Hematopoietic multipotent progenitor cell (in vitro differentiated cells): ENCODE measurements at regions not wholly inside any gene's neighbourhood (a gene's known extent, or its start where the extent isn't known, plus 50 kb on each side); places are given as distances from the start of the nearest gene placed in this dataset.

ENCODE experiments used
- DNase-seq, 3 donors: peaks; one replicate each; pipeline ENCODE4 v3.0.0-alpha.2; 2011 to 2015; ENCODE audit warnings: low read depth in 2 of 3, low spot score in 2 of 3

GRCh38 chr14:82419933-82420332 is 886.3 kb upstream of the SEL1L start:
- no peak for DNase-seq

- no peak for DNase-seq
Measured at GRCh38 chr14:82420871-82421270, 887.2 kb upstream of the SEL1L start.

- DNase-seq, result no peak
Measured at GRCh38 chr14:82421286-82421685, 887.6 kb upstream of the SEL1L start.

- no peak for DNase-seq
Measured at GRCh38 chr14:82422230-82422629, 888.6 kb upstream of the SEL1L start.

GRCh38 chr14:82425261-82425660 is 891.6 kb upstream of the SEL1L start:
- DNase-seq, result no peak

GRCh38 chr14:82431031-82431430 is 897.4 kb upstream of the SEL1L start:
- DNase-seq, result no peak

GRCh38 chr14:82432301-82433105 is 898.9 kb upstream of the SEL1L start:
- no peak for DNase-seq

- no peak for DNase-seq
Measured at GRCh38 chr14:82438436-82438835, 904.8 kb upstream of the SEL1L start.

- DNase-seq, result no peak
Measured at GRCh38 chr14:82441270-82441669, 907.6 kb upstream of the SEL1L start.

- no peak for DNase-seq
Measured at GRCh38 chr14:82445810-82446570, 912.3 kb upstream of the SEL1L start.

GRCh38 chr14:82447586-82447985 is 913.9 kb upstream of the SEL1L start:
- no peak for DNase-seq

GRCh38 chr14:82449926-82450468 is 916.3 kb upstream of the SEL1L start:
- DNase-seq, result no peak

- DNase-seq, result no peak
Measured at GRCh38 chr14:82451675-82452074, 918.0 kb upstream of the SEL1L start.

GRCh38 chr14:82482345-82482744 is 948.7 kb upstream of the SEL1L start:
- no peak for DNase-seq

GRCh38 chr14:82488473-82488872 is 954.8 kb upstream of the SEL1L start:
- DNase-seq, result no peak

GRCh38 chr14:82490397-82490796 is 956.7 kb upstream of the SEL1L start:
- no peak for DNase-seq

- DNase-seq, result no peak
Measured at GRCh38 chr14:82492157-82492556, 958.5 kb upstream of the SEL1L start.

- no peak for DNase-seq
Measured at GRCh38 chr14:82500222-82500621, 966.6 kb upstream of the SEL1L start.

- DNase-seq, result no peak
Measured at GRCh38 chr14:82501554-82501953, 967.9 kb upstream of the SEL1L start.

GRCh38 chr14:82502043-82502442 is 968.4 kb upstream of the SEL1L start:
- no peak for DNase-seq

GRCh38 chr14:82504894-82505293 is 971.2 kb upstream of the SEL1L start:
- no peak for DNase-seq

- no peak for DNase-seq
Measured at GRCh38 chr14:82510007-82510406, 976.4 kb upstream of the SEL1L start.
